Mesenchymal stem cell (in vitro differentiated cells and primary cell): ENCODE measurements at regions not wholly inside any gene's neighbourhood (a gene's known extent, or its start where the extent isn't known, plus 50 kb on each side); places are given as distances from the start of the nearest gene placed in this dataset.

Experiments
- DNase-seq: peaks from one replicate; pipeline ENCODE4 v3.0.0-alpha.2; 2013
- H2AFZ ChIP-seq: one replicate; pipeline ENCODE4 v1.6.1; 2013; ENCODE audit warnings: low read depth, mild to moderate bottlenecking, control low read depth, inconsistent platforms, low read length, moderate library complexity
- H2AK5ac ChIP-seq: 2 replicates; pipeline ENCODE4 v1.6.1; 2013; ENCODE audit warnings: low read length, moderate library complexity, mild to moderate bottlenecking, inconsistent platforms; ENCODE audit not compliant: severe bottlenecking
- H2BK120ac ChIP-seq: one replicate; pipeline ENCODE4 v1.6.1; 2013; ENCODE audit warnings: low read depth, mild to moderate bottlenecking, inconsistent platforms, low read length, moderate library complexity
- H2BK12ac ChIP-seq, 2 experiments: one replicate each; pipeline ENCODE4 v1.6.1; 2013; ENCODE audit warnings: inconsistent platforms in 2 of 2, low read length in 2 of 2, mild to moderate bottlenecking in 2 of 2, moderate library complexity in 2 of 2, control low read depth in 1 of 2
- H2BK15ac ChIP-seq: one replicate; pipeline ENCODE4 v1.6.1; 2013; ENCODE audit warnings: mild to moderate bottlenecking, low read depth, inconsistent platforms; ENCODE audit not compliant: poor library complexity, severe bottlenecking
- H2BK5ac ChIP-seq: 2 replicates; pipeline ENCODE4 v1.6.1; 2013; ENCODE audit warnings: low read depth, mild to moderate bottlenecking, low read length, control low read depth, inconsistent platforms; ENCODE audit not compliant: poor library complexity, severe bottlenecking
- H3K14ac ChIP-seq, 2 experiments: one replicate each; pipeline ENCODE4 v1.6.1; 2013; ENCODE audit warnings: inconsistent platforms in 2 of 2, low read length in 2 of 2, control low read depth in 1 of 2, mild to moderate bottlenecking in 1 of 2, moderate library complexity in 1 of 2
- H3K18ac ChIP-seq, 2 experiments: one replicate each; pipeline ENCODE4 v1.6.1; 2013; ENCODE audit warnings: inconsistent platforms in 2 of 2, low read length in 2 of 2, control low read depth in 1 of 2, low read depth in 1 of 2, mild to moderate bottlenecking in 1 of 2
- H3K23ac ChIP-seq, 2 experiments: one replicate each; pipeline ENCODE4 v1.6.1; 2013; ENCODE audit warnings: inconsistent platforms in 2 of 2, low read length in 2 of 2, mild to moderate bottlenecking in 2 of 2, moderate library complexity in 2 of 2, control low read depth in 1 of 2
- H3K27ac ChIP-seq: 2 replicates; pipeline ENCODE4 v1.5.1; 2013; ENCODE audit warnings: mild to moderate bottlenecking, moderate library complexity, low read length, control low read depth, inconsistent platforms; ENCODE audit not compliant: poor library complexity, severe bottlenecking
- H3K27me3 ChIP-seq, 2 experiments: 2 replicates each; pipeline versions ENCODE4 v1.6.1 to v1.7.0; 2013; ENCODE audit warnings: low read length in 2 of 2, mild to moderate bottlenecking in 2 of 2, moderate library complexity in 2 of 2, control low read depth in 1 of 2, inconsistent platforms in 1 of 2; ENCODE audit not compliant: control insufficient read depth in 1 of 2, insufficient read depth in 1 of 2
- H3K36me3 ChIP-seq, 2 experiments: 2 replicates each; pipeline versions ENCODE4 v1.6.1 to v1.7.0; 2013; ENCODE audit warnings: low read length in 2 of 2, control low read depth in 1 of 2, inconsistent platforms in 1 of 2, low read depth in 1 of 2, mild to moderate bottlenecking in 1 of 2; ENCODE audit not compliant: insufficient read depth in 2 of 2, control insufficient read depth in 1 of 2
- H3K4ac ChIP-seq, 2 experiments: one replicate each; pipeline ENCODE4 v1.6.1; 2013; ENCODE audit warnings: inconsistent platforms in 2 of 2, low read length in 2 of 2, mild to moderate bottlenecking in 2 of 2, moderate library complexity in 2 of 2, control low read depth in 1 of 2, low read depth in 1 of 2
- H3K4me1 ChIP-seq: 2 replicates; pipeline ENCODE4 v1.6.1; 2013; ENCODE audit warnings: low read depth, low read length, control low read depth; ENCODE audit not compliant: control insufficient read depth, insufficient read depth
- H3K4me2 ChIP-seq: 2 replicates; pipeline ENCODE4 v1.6.1; 2013; ENCODE audit warnings: low read length, mild to moderate bottlenecking, inconsistent platforms; ENCODE audit not compliant: poor library complexity, severe bottlenecking
- H3K4me3 ChIP-seq, 2 experiments: 2 replicates each; pipeline versions ENCODE4 v1.5.1 to v1.7.0; 2013; ENCODE audit warnings: low read length in 2 of 2, mild to moderate bottlenecking in 2 of 2, control low read depth in 1 of 2, low read depth in 1 of 2; ENCODE audit not compliant: insufficient read depth in 1 of 2
- H3K79me1 ChIP-seq: replicated peaks from 2 replicates; pipeline ENCODE4 v1.6.1; 2013; ENCODE audit warnings: mild to moderate bottlenecking, control low read depth, low read length, inconsistent platforms; ENCODE audit not compliant: poor library complexity, severe bottlenecking
- H3K9ac ChIP-seq: 2 replicates; pipeline ENCODE4 v1.7.0; 2013; ENCODE audit warnings: mild to moderate bottlenecking, low read length, moderate library complexity
- H3K9me3 ChIP-seq: 2 replicates; pipeline ENCODE4 v1.7.0; 2013; ENCODE audit warnings: mild to moderate bottlenecking, low read length; ENCODE audit not compliant: control insufficient read depth
- H4K8ac ChIP-seq: one replicate; pipeline ENCODE4 v1.6.1; 2013; ENCODE audit warnings: inconsistent platforms, mild to moderate bottlenecking, low read length, moderate library complexity
- H4K91ac ChIP-seq: one replicate; pipeline ENCODE4 v1.6.1; 2013; ENCODE audit warnings: mild to moderate bottlenecking, low read length, inconsistent platforms
- WGBS: methylation state at CpG from one replicate; pipeline ENCODE4 v1.1.7; 2013; ENCODE audit warnings: mixed read lengths; 5-methylcytosine and 5-hydroxymethylcytosine counted together

DNA sequence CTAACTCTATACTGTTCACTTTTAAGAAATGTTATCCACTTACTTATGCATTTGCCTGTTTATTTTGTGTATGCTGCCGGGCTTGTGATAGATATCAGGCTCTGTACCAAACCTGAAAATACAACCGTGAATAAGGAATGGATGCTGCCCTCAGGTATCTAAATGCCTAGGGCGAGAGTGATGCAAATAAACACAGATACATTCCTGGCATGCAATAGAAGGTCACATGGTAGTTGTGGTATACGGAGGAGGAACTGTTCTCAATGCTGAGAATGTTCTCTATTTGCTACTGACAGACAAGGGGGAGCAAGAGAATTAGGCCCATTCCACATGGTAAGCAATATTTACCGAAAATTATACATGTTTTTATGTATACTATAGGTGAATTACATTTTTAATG lies 227.8 kb downstream of the ICE1 start:
- H3K79me1 ChIP-seq: no peaks in the 10 kb centered on the region
- H2BK5ac ChIP-seq: no peak overlapping the region
- no peak overlapping the region for H2BK15ac ChIP-seq
- no peak overlapping the region for H3K9ac ChIP-seq
- no peak overlapping the region for H3K4me2 ChIP-seq
- no peak for DNase-seq
- H3K27me3 ChIP-seq: no peaks in the 10 kb centered on the region
- H4K91ac ChIP-seq: no peak overlapping the region
- H3K9me3 ChIP-seq: peaks cover 6% of the 10 kb centered on the region
- H3K14ac ChIP-seq: no peak overlapping the region
- H2AK5ac ChIP-seq: no peak overlapping the region
- H3K18ac ChIP-seq: no peak overlapping the region
- no peak overlapping the region for H3K23ac ChIP-seq
- 41% methylated on average over 4 of the region's 5 CpGs for WGBS
- H3K27ac ChIP-seq: no peak overlapping the region
- H4K8ac ChIP-seq: no peak overlapping the region
- H2BK12ac ChIP-seq: no peak overlapping the region
- no peak overlapping the region for H2AFZ ChIP-seq
- H3K36me3 ChIP-seq: no peaks in the 10 kb centered on the region
- no peak overlapping the region for H3K4me3 ChIP-seq
- no peaks in the 10 kb centered on the region for H3K4me1 ChIP-seq
- no peak overlapping the region for H2BK120ac ChIP-seq
- no peak overlapping the region for H3K4ac ChIP-seq

DNA sequence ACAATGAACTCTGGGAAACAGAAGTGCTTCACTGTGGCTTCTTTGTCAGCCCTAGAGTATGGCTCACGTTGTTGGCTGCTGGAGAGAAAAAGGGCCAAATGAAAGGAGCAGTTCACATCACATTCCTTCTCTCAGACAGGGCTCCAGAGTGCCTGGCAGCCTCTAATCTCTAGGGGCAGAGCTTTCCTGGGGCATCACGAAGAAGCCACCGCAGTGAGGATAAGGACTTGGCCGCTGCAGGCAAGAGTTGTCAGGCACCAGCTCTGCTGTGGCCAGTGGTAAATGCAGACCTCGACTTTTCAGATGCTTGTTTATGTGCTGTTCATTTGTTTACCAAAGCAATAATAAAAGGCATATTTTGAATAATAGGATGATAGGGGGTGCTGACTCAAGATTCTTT lies 227.2 kb downstream of the ICE1 start:
- Histone ChIP-seq H4K8ac (no peak overlapping the region), H2BK15ac (no peak overlapping the region), H2BK5ac (no peak overlapping the region), H3K18ac (no peak overlapping the region), H3K4me3 (no peak overlapping the region), H2AK5ac (no peak overlapping the region), H3K9ac (no peak overlapping the region), H2BK120ac (no peak overlapping the region), H2AFZ (no peak overlapping the region), H3K4me1 (no peaks in the 10 kb centered on the region), H3K9me3 (peaks cover 6% of the 10 kb centered on the region), H3K14ac (no peak overlapping the region), H3K79me1 (no peaks in the 10 kb centered on the region), H3K4ac (no peak overlapping the region), H3K36me3 (no peaks in the 10 kb centered on the region), H2BK12ac (no peak overlapping the region), H3K4me2 (no peak overlapping the region), H4K91ac (no peak overlapping the region), H3K23ac (no peak overlapping the region), H3K27me3 (no peaks in the 10 kb centered on the region), H3K27ac (no peak overlapping the region)
- DNase-seq: no peak
- 69% methylated on average over 5 of the region's 5 CpGs for WGBS

- H3K27ac ChIP-seq: no peak overlapping the region
- H3K4ac ChIP-seq: no peak overlapping the region
- no peaks in the 10 kb centered on the region for H3K79me1 ChIP-seq
- H3K4me1 ChIP-seq: no peaks in the 10 kb centered on the region
- H2AK5ac ChIP-seq: no peak overlapping the region
- no peak overlapping the region for H2AFZ ChIP-seq
- H2BK12ac ChIP-seq: no peak overlapping the region
- peaks cover 6% of the 10 kb centered on the region for H3K9me3 ChIP-seq
- no peaks in the 10 kb centered on the region for H3K36me3 ChIP-seq
- H4K8ac ChIP-seq: no peak overlapping the region
- no peak overlapping the region for H3K23ac ChIP-seq
- no peaks in the 10 kb centered on the region for H3K27me3 ChIP-seq
- no peak overlapping the region for H3K14ac ChIP-seq
- H2BK5ac ChIP-seq: no peak overlapping the region
- no peak overlapping the region for H3K4me2 ChIP-seq
- no peak overlapping the region for H3K9ac ChIP-seq
- no peak overlapping the region for H3K18ac ChIP-seq
- DNase-seq: no peak
- H4K91ac ChIP-seq: no peak overlapping the region
- no peak overlapping the region for H2BK120ac ChIP-seq
- no peak overlapping the region for H3K4me3 ChIP-seq
- H2BK15ac ChIP-seq: no peak overlapping the region
- 80% methylated on average over 7 of the region's 7 CpGs for WGBS
These were observed 226.2 kb downstream of the ICE1 start for GRCh38 chr5:5648694-5649093.

DNA sequence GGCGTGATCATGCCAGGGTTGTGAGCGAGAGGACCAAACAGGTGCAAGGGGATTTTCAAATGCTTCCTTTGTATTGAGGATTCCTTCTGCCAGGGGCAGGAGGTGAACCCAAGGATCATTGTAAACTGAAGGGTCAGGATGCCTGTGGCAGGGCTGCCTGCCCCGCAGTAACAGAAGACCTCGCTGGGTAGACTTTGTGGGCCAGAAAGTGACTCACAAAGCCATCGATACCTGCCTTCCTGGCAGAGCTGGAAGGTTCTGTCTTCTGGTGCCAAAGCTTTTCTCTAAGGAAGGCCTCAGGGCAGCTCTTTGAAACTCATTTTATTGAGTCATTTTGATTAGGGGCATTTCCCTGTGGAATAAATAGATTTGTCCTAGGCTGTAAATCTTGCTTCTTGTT lies 223.4 kb downstream of the ICE1 start:
- no peak for DNase-seq
- no peaks in the 10 kb centered on the region for H3K79me1 ChIP-seq
- no peak overlapping the region for H3K27ac ChIP-seq
- no peak overlapping the region for H2BK12ac ChIP-seq
- H4K91ac ChIP-seq: no peak overlapping the region
- H2BK5ac ChIP-seq: no peak overlapping the region
- H3K18ac ChIP-seq: no peak overlapping the region
- H3K9me3 ChIP-seq: peaks cover 6% of the 10 kb centered on the region
- H4K8ac ChIP-seq: no peak overlapping the region
- no peak overlapping the region for H2BK15ac ChIP-seq
- 81% methylated on average over 5 of the region's 5 CpGs for WGBS
- H3K4me1 ChIP-seq: no peaks in the 10 kb centered on the region
- no peak overlapping the region for H2AFZ ChIP-seq
- H3K4me3 ChIP-seq: no peak overlapping the region
- H3K4me2 ChIP-seq: no peak overlapping the region
- no peaks in the 10 kb centered on the region for H3K36me3 ChIP-seq
- H2AK5ac ChIP-seq: no peak overlapping the region
- no peak overlapping the region for H2BK120ac ChIP-seq
- no peaks in the 10 kb centered on the region for H3K27me3 ChIP-seq
- H3K23ac ChIP-seq: no peak overlapping the region
- H3K4ac ChIP-seq: no peak overlapping the region
- no peak overlapping the region for H3K14ac ChIP-seq
- H3K9ac ChIP-seq: no peak overlapping the region
